ENCODE measurements at regions not wholly inside any gene's neighbourhood (a gene's known extent, or its start where the extent isn't known, plus 50 kb on each side); places are given as distances from the start of the nearest gene placed in this dataset.

DNA sequence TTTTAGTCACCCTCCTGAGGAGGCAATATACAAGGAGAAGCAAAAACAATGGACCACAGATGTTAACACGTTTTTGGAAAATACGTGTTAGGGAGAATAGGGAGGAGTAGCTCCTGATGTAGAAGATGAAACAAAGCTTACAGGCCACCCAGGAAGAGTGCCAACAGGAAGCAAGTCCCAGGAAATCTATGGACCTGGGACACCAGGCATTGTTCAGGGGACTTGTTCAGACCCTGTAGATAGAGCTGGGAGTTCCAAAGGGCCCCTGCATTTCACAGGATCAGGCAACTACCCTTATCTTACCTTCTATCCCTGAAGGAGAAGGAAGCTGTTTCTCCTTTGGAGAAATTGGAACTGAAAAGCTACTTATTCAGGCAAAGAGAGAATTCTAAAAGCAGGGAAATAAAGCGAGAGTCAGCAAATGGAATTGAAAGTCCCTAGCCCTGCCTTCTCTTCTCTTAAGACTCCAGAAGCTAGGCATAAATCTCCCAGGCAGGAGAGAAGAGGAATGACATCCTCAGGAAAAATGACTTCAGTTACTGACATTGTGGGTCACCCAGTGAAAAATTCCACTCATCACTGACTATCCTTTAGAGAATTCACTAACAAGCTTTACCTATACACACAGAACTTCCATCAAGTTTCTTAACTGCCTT lies 77.7 kb upstream of the FAM3C start:
- TF ChIP-seq TAF1 (IDR thresholded peaks at IDR 0.05; ENCODE audit: borderline replicate concordance, insufficient read depth, low read length) = no peak
- TF ChIP-seq, protein P1, sequence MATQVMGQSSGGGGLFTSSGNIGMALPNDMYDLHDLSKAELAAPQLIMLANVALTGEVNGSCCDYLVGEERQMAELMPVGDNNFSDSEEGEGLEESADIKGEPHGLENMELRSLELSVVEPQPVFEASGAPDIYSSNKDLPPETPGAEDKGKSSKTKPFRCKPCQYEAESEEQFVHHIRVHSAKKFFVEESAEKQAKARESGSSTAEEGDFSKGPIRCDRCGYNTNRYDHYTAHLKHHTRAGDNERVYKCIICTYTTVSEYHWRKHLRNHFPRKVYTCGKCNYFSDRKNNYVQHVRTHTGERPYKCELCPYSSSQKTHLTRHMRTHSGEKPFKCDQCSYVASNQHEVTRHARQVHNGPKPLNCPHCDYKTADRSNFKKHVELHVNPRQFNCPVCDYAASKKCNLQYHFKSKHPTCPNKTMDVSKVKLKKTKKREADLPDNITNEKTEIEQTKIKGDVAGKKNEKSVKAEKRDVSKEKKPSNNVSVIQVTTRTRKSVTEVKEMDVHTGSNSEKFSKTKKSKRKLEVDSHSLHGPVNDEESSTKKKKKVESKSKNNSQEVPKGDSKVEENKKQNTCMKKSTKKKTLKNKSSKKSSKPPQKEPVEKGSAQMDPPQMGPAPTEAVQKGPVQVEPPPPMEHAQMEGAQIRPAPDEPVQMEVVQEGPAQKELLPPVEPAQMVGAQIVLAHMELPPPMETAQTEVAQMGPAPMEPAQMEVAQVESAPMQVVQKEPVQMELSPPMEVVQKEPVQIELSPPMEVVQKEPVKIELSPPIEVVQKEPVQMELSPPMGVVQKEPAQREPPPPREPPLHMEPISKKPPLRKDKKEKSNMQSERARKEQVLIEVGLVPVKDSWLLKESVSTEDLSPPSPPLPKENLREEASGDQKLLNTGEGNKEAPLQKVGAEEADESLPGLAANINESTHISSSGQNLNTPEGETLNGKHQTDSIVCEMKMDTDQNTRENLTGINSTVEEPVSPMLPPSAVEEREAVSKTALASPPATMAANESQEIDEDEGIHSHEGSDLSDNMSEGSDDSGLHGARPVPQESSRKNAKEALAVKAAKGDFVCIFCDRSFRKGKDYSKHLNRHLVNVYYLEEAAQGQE (IDR thresholded peaks at IDR 0.05; ENCODE audit: insufficient read depth in 1 of 2, low read depth in 2 of 2, low read length in 2 of 2) = no peak
- TF ChIP-seq POLR2AphosphoS5 (IDR thresholded peaks at IDR 0.05; ENCODE audit: low read depth, low read length) = no peak
